ENCODE measurements at regions not wholly inside any gene's neighbourhood (a gene's known extent, or its start where the extent isn't known, plus 50 kb on each side); places are given as distances from the start of the nearest gene placed in this dataset.

DNA sequence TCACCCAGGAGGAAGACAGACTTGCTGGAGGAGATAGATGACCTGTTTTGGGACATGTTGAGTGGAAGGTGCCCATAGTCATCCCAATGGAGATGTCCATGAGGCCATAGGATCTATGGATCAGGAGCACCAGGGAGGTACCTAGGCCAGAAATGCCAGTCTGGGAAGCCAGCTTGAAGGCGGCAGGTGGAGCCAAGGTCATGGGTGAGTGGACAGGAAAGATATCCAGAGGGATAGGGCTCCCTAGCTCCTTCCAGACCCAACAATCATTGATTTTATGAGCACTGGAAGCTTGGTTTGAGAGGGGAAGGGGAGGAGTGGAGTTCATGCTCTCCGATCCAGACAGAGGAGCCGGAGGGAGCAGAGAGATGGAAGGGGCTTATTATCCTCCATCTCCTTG, 252.6 kb downstream of the CDK5RAP2 start:
- TF ChIP-seq GATA3 (IDR thresholded peaks at IDR 0.05; ENCODE audit: low read depth, low read length) = no peak
- TF ChIP-seq GATA2 (IDR thresholded peaks at IDR 0.05; ENCODE audit: low read depth, low read length) = no peak

Measured in SH-SY5Y (cell line).